ENCODE measurements at regions not wholly inside any gene's neighbourhood (a gene's known extent, or its start where the extent isn't known, plus 50 kb on each side); places are given as distances from the start of the nearest gene placed in this dataset.

DNA sequence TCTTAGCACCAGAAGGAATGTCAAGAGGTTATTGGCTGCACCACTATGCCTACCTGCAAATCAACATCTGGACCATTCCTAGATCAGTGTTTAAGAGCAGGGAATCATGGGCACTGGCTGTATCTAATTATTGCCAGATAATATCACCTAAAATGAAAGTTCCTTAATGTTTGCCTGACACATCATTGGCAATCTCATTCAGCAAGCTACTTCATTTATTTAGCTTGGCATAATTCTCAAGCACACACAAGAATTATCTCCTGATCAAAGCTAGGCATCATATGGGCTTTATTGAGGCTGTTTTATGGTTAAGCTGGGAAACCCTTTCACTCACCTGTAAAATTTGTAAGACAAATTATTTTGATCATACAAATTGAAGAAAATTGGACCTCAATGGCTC lies 581.7 kb downstream of the INHBA start:
- Histone ChIP-seq H3K4me1 (no peaks in the 10 kb centered on the region), H3K4me3 (ENCODE audit: low read depth, low read length) (no peak overlapping the region), H3K9me3 (no peaks in the 10 kb centered on the region), H3K36me3 (no peaks in the 10 kb centered on the region), H3K27me3 (no peaks in the 10 kb centered on the region)
- TF ChIP-seq CTCF (IDR thresholded peaks at IDR 0.05; ENCODE audit: low read depth, low read length): no peak
- no peak for DNase-seq

DNA sequence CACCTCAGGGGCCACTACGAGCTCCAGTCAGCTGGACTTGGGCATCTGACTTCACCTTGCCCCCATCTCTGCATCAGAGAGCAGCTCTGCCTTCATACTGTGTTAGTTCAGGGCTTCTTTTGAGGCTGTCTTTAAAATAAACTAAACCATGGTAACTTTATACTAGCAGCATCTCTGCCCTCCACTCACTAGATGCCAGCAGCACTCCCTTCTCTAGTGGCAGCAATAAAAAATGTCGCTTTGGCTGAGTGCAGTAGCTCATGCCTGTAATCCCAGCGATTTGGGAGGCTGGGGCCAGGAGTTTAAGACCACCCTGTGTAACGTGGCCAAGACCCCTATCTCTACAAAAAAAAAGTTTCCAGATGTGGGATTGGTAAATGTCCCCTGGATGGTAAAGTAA lies 584.4 kb downstream of the INHBA start:
- TF ChIP-seq CTCF (IDR thresholded peaks at IDR 0.05; ENCODE audit: low read depth, low read length): no peak
- DNase-seq: no peak
- Histone ChIP-seq H3K27me3 (no peaks in the 10 kb centered on the region), H3K9me3 (no peaks in the 10 kb centered on the region), H3K36me3 (no peaks in the 10 kb centered on the region), H3K4me1 (no peaks in the 10 kb centered on the region), H3K4me3 (ENCODE audit: low read depth, low read length) (no peak overlapping the region)

GRCh38 chr7:41117431-41117830 lies 585.5 kb downstream of the INHBA start:
- no peaks in the 10 kb centered on the region for H3K9me3 ChIP-seq
- no peaks in the 10 kb centered on the region for H3K36me3 ChIP-seq
- no peaks in the 10 kb centered on the region for H3K27me3 ChIP-seq
- H3K4me1 ChIP-seq: no peaks in the 10 kb centered on the region
- no peak overlapping the region for H3K4me3 ChIP-seq (ENCODE audit: low read depth, low read length)
- no peak for DNase-seq
- no peak for TF ChIP-seq CTCF (IDR thresholded peaks at IDR 0.05; ENCODE audit: low read depth, low read length)

DNA sequence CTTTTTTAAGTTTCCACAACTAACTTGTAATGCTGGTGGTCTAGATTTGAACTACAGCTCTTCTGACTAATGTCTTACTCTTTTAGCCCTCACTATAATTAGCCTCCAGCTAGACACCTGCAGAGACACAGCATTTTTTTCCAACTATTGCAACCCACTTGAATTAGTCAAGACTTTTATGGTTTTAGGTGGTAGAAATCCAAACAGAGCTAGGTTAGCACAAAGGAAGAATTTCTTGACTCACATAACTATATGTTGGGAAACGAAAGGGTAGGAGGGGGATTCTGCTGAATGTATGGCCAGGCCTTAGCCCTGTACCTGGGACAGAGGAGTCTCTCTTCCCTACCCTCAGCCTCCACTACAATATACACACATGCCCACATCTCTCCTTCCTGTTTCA lies 586.1 kb downstream of the INHBA start:
- Histone ChIP-seq H3K4me3 (ENCODE audit: low read depth, low read length) (no peak overlapping the region), H3K27me3 (no peaks in the 10 kb centered on the region), H3K9me3 (no peaks in the 10 kb centered on the region), H3K4me1 (no peaks in the 10 kb centered on the region), H3K36me3 (no peaks in the 10 kb centered on the region)
- TF ChIP-seq CTCF (IDR thresholded peaks at IDR 0.05; ENCODE audit: low read depth, low read length): no peak
- DNase-seq: no peak

DNA sequence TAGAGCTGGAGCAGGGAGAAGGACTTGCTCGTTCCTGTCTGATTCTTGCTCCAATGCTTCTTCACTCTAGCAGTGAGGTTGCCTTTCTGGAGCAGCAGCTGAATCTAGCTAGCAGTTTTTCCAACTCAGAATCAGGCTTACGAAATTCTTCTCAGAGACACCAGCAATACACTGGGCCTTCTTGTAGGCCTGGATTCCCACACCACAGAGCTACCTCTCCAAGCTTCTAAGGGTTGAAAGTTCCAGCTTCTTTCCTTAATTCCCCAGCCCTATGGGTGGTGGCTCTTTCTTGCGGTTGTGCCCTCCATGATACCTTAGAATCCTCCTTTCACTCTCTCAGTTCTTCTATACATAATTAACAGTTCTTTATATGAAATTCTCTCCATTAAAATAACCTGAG lies 586.6 kb downstream of the INHBA start:
- H3K27me3 ChIP-seq: no peaks in the 10 kb centered on the region
- H3K4me3 ChIP-seq (ENCODE audit: low read depth, low read length): no peak overlapping the region
- TF ChIP-seq CTCF (IDR thresholded peaks at IDR 0.05; ENCODE audit: low read depth, low read length): no peak
- no peak for DNase-seq
- no peaks in the 10 kb centered on the region for H3K36me3 ChIP-seq
- H3K9me3 ChIP-seq: no peaks in the 10 kb centered on the region
- H3K4me1 ChIP-seq: no peaks in the 10 kb centered on the region

DNA sequence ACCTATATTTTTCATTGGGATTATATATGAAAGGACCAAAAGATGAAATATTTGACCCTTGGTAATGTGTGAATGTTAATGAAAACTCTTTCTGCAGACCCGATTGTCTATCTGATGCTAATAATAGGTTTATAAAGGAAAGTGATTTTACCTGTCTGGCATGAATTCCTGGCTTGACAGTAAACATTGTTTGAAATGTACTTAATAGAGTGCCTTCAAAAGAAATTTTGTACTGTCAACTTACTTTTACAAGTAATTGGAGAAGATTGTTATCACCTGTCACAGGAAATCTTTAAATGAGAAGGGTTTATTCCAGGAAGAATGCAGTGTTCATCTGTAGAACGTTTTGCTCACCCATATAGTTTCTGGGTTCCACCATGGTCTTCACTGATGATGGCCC lies 588.2 kb downstream of the INHBA start:
- no peak for DNase-seq
- H3K4me1 ChIP-seq: no peaks in the 10 kb centered on the region
- no peaks in the 10 kb centered on the region for H3K36me3 ChIP-seq
- H3K4me3 ChIP-seq (ENCODE audit: low read depth, low read length): no peak overlapping the region
- no peak for TF ChIP-seq CTCF (IDR thresholded peaks at IDR 0.05; ENCODE audit: low read depth, low read length)
- no peaks in the 10 kb centered on the region for H3K9me3 ChIP-seq
- H3K27me3 ChIP-seq: no peaks in the 10 kb centered on the region
